Gastrocnemius medialis (tissue), 4 donors: ENCODE measurements at regions not wholly inside any gene's neighbourhood (a gene's known extent, or its start where the extent isn't known, plus 50 kb on each side); places are given as distances from the start of the nearest gene placed in this dataset.

Source experiments
- POLR2A ChIP-seq, 2 donors: fragments of 450-650 bp; IDR thresholded peaks; one replicate each; pipeline ENCODE4 v1.6.1; 2017; ENCODE audit warnings: antibody characterized with exemption in 2 of 2, mild to moderate bottlenecking in 2 of 2, moderate library complexity in 2 of 2
- TF ChIP-seq, protein P1 (sequence below), 5 experiments: fragments of 450-650 bp in 3 of 5; fragments of 200-600 bp in 2 of 5; sonication (generic) in 2 of 5; IDR thresholded peaks in 4 of 5; conservative IDR thresholded peaks in 1 of 5; 1 replicate in 4 of 5; 2 replicates in 1 of 5; pipeline ENCODE4 v1.5.1; 2016 to 2019; ENCODE audit warnings: antibody characterized with exemption in 5 of 5, mild to moderate bottlenecking in 3 of 5, moderate library complexity in 3 of 5

- TF ChIP-seq, protein P1, sequence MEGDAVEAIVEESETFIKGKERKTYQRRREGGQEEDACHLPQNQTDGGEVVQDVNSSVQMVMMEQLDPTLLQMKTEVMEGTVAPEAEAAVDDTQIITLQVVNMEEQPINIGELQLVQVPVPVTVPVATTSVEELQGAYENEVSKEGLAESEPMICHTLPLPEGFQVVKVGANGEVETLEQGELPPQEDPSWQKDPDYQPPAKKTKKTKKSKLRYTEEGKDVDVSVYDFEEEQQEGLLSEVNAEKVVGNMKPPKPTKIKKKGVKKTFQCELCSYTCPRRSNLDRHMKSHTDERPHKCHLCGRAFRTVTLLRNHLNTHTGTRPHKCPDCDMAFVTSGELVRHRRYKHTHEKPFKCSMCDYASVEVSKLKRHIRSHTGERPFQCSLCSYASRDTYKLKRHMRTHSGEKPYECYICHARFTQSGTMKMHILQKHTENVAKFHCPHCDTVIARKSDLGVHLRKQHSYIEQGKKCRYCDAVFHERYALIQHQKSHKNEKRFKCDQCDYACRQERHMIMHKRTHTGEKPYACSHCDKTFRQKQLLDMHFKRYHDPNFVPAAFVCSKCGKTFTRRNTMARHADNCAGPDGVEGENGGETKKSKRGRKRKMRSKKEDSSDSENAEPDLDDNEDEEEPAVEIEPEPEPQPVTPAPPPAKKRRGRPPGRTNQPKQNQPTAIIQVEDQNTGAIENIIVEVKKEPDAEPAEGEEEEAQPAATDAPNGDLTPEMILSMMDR (IDR thresholded peaks at IDR 0.05 in 4 of 5, conservative IDR thresholded peaks at IDR 0.05 in 1 of 5): no peak
- no peak for TF ChIP-seq POLR2A (IDR thresholded peaks at IDR 0.05)
Measured at GRCh38 chr10:108989976-108990375, 933.3 kb downstream of the XPNPEP1 start.
